DND-41 (cell line): ENCODE measurements at regions not wholly inside any gene's neighbourhood (a gene's known extent, or its start where the extent isn't known, plus 50 kb on each side); places are given as distances from the start of the nearest gene placed in this dataset.

Experiments
- ATAC-seq: fragments of 200-7000 bp; cut with Tn5 transposase; 3 replicates; pipeline ENCODE4 v1.9.1; 2021; ENCODE audit warnings: low read depth; ENCODE audit not compliant: insufficient read depth
- DNase-seq: peaks from one replicate; pipeline ENCODE4 v3.0.0-alpha.2; 2020
- H2AFZ ChIP-seq: 2 replicates; pipeline ENCODE4 v1.6.0; 2012; ENCODE audit warnings: low read depth, low read length
- H3K27ac ChIP-seq: 2 replicates; pipeline ENCODE4 v1.5.1; 2012; ENCODE audit warnings: low read length, inconsistent platforms
- H3K27me3 ChIP-seq: fragments of 200-600 bp; sonication (generic); 2 replicates; pipeline ENCODE4 v1.6.0; 2012; ENCODE audit warnings: low read length, mild to moderate bottlenecking, inconsistent platforms; ENCODE audit not compliant: insufficient read depth, poor library complexity
- H3K36me3 ChIP-seq: 2 replicates; pipeline ENCODE4 v1.5.1; 2012; ENCODE audit warnings: low read length, inconsistent platforms; ENCODE audit not compliant: insufficient read depth
- H3K4me1 ChIP-seq: 2 replicates; pipeline ENCODE4 v1.5.1; 2012; ENCODE audit warnings: mild to moderate bottlenecking, low read length; ENCODE audit not compliant: insufficient read depth
- H3K4me2 ChIP-seq: 2 replicates; pipeline ENCODE4 v1.6.0; 2012; ENCODE audit warnings: mild to moderate bottlenecking, moderate library complexity, low read length, inconsistent platforms; ENCODE audit not compliant: insufficient read depth
- H3K4me3 ChIP-seq, 2 experiments: fragments of 200-600 bp in 1 of 2; shearing (Covaris generic) in 1 of 2; 2 replicates each; pipeline ENCODE4 v1.5.1; 2012 to 2016; ENCODE audit warnings: inconsistent platforms in 2 of 2, low read length in 2 of 2, mild to moderate bottlenecking in 2 of 2, low read depth in 1 of 2, moderate library complexity in 1 of 2
- H3K79me2 ChIP-seq: 2 replicates; pipeline ENCODE4 v1.6.0; 2012; ENCODE audit warnings: low read length, inconsistent platforms; ENCODE audit not compliant: insufficient read depth
- H3K9ac ChIP-seq: 2 replicates; pipeline ENCODE4 v1.6.0; 2012; ENCODE audit warnings: low read depth, mild to moderate bottlenecking, inconsistent platforms, low read length, moderate library complexity
- H3K9me3 ChIP-seq: 2 replicates; pipeline ENCODE4 v1.5.1; 2012; ENCODE audit warnings: low read length, moderate library complexity, mild to moderate bottlenecking, inconsistent platforms; ENCODE audit not compliant: insufficient read depth, severe bottlenecking
- H4K20me1 ChIP-seq: 2 replicates; pipeline ENCODE4 v1.6.0; 2012; ENCODE audit warnings: low read length; ENCODE audit not compliant: insufficient read depth
- CTCF ChIP-seq: IDR thresholded peaks from 2 replicates; pipeline ENCODE4 v1.5.1; 2012; ENCODE audit warnings: borderline replicate concordance, low read length, moderate library complexity, mild to moderate bottlenecking; ENCODE audit not compliant: poor library complexity, severe bottlenecking; ENCODE audit errors: extremely low read depth
- EZH2 ChIP-seq: IDR thresholded peaks from 3 replicates; pipeline ENCODE4 v1.6.1; 2012; ENCODE audit warnings: borderline replicate concordance, low read depth, mild to moderate bottlenecking, moderate library complexity, low read length, inconsistent platforms; ENCODE audit not compliant: severe bottlenecking

- H4K20me1 ChIP-seq, result no peaks in the 10 kb centered on the region
- TF ChIP-seq EZH2 (no peak), CTCF (no peak)
- H3K9me3 ChIP-seq, result no peaks in the 10 kb centered on the region
- H3K4me2 ChIP-seq, result no peak overlapping the region
- no peak overlapping the region for H3K9ac ChIP-seq
- H3K27ac ChIP-seq, result no peak overlapping the region
- no peaks in the 10 kb centered on the region for H3K36me3 ChIP-seq
- no peaks in the 10 kb centered on the region for H3K27me3 ChIP-seq
- no peaks in the 10 kb centered on the region for H3K79me2 ChIP-seq
- no peak overlapping the region for H3K4me3 ChIP-seq
- no peak overlapping the region for H2AFZ ChIP-seq
- no peaks in the 10 kb centered on the region for H3K4me1 ChIP-seq
- ATAC-seq (no peak), DNase-seq (no peak)
Observed at GRCh38 chr6:56790414-56790813, 147.7 kb upstream of the DST start.

- Histone ChIP-seq H3K4me1 (no peaks in the 10 kb centered on the region), H3K9ac (no peak overlapping the region), H2AFZ (no peak overlapping the region), H3K4me2 (no peak overlapping the region), H3K79me2 (no peaks in the 10 kb centered on the region), H3K9me3 (no peaks in the 10 kb centered on the region), H3K4me3 (no peak overlapping the region), H4K20me1 (no peaks in the 10 kb centered on the region), H3K27ac (no peak overlapping the region), H3K27me3 (no peaks in the 10 kb centered on the region), H3K36me3 (no peaks in the 10 kb centered on the region)
- ATAC-seq (no peak), DNase-seq (no peak)
- TF ChIP-seq EZH2 (no peak), CTCF (no peak)
Observed at GRCh38 chr6:56789879-56790278, 147.2 kb upstream of the DST start.

- Histone ChIP-seq H3K79me2 (no peaks in the 10 kb centered on the region), H2AFZ (no peak overlapping the region), H3K4me1 (no peaks in the 10 kb centered on the region), H4K20me1 (no peaks in the 10 kb centered on the region), H3K27me3 (no peaks in the 10 kb centered on the region), H3K9ac (no peak overlapping the region), H3K27ac (no peak overlapping the region), H3K4me3 (no peak overlapping the region), H3K36me3 (no peaks in the 10 kb centered on the region), H3K4me2 (no peak overlapping the region), H3K9me3 (no peaks in the 10 kb centered on the region)
- TF ChIP-seq EZH2, result no peak
- TF ChIP-seq CTCF, result no peak
- ATAC-seq, result no peak
- DNase-seq, result no peak
Observed at GRCh38 chr6:56789342-56789741, 146.7 kb upstream of the DST start.

- H3K9me3 ChIP-seq, result no peaks in the 10 kb centered on the region
- no peaks in the 10 kb centered on the region for H3K79me2 ChIP-seq
- H2AFZ ChIP-seq, result no peak overlapping the region
- H3K27me3 ChIP-seq, result no peaks in the 10 kb centered on the region
- no peak for DNase-seq
- H4K20me1 ChIP-seq, result no peaks in the 10 kb centered on the region
- H3K27ac ChIP-seq, result no peak overlapping the region
- no peaks in the 10 kb centered on the region for H3K4me1 ChIP-seq
- H3K36me3 ChIP-seq, result no peaks in the 10 kb centered on the region
- no peak overlapping the region for H3K4me3 ChIP-seq
- H3K9ac ChIP-seq, result no peak overlapping the region
- no peak overlapping the region for H3K4me2 ChIP-seq
- no peak for ATAC-seq
- TF ChIP-seq CTCF (no peak), EZH2 (no peak)
Observed at GRCh38 chr6:56787209-56787608, 144.5 kb upstream of the DST start.
